Progenitor cell of endocrine pancreas (in vitro differentiated cells): ENCODE measurements at regions not wholly inside any gene's neighbourhood (a gene's known extent, or its start where the extent isn't known, plus 50 kb on each side); places are given as distances from the start of the nearest gene placed in this dataset.

Source experiments
- DNase-seq: peaks from one replicate; pipeline ENCODE4 v3.0.0; 2021; ENCODE audit warnings: low spot score; ENCODE audit not compliant: unreplicated experiment
- H3K27ac Mint-ChIP-seq: 2 replicates; pipeline ENCODE4 v1.8.0; 2021; ENCODE audit warnings: mild to moderate bottlenecking, moderate library complexity, mixed read lengths
- H3K27me3 Mint-ChIP-seq: 2 replicates; pipeline ENCODE4 v1.8.0; 2021; ENCODE audit warnings: mixed read lengths
- H3K36me3 Mint-ChIP-seq: 2 replicates; pipeline ENCODE4 v1.8.0; 2022; ENCODE audit warnings: mixed read lengths; ENCODE audit not compliant: insufficient read depth
- H3K4me1 Mint-ChIP-seq: 2 replicates; pipeline ENCODE4 v1.8.0; 2021; ENCODE audit warnings: low read depth, mixed read lengths
- H3K4me3 Mint-ChIP-seq: 2 replicates; pipeline ENCODE4 v1.8.0; 2021; ENCODE audit warnings: low read depth, mild to moderate bottlenecking, moderate library complexity, mixed read lengths
- H3K9me3 Mint-ChIP-seq: 2 replicates; pipeline ENCODE4 v1.8.0; 2021; ENCODE audit warnings: low read depth, mixed read lengths
- TF ChIP-seq, protein P1 (sequence below): fragments of 200-600 bp; sonication (generic); IDR thresholded peaks from one replicate; pipeline ENCODE4 v1.5.0; 2021; ENCODE audit warnings: antibody characterized with exemption, mild to moderate bottlenecking; ENCODE audit not compliant: unreplicated experiment

DNA sequence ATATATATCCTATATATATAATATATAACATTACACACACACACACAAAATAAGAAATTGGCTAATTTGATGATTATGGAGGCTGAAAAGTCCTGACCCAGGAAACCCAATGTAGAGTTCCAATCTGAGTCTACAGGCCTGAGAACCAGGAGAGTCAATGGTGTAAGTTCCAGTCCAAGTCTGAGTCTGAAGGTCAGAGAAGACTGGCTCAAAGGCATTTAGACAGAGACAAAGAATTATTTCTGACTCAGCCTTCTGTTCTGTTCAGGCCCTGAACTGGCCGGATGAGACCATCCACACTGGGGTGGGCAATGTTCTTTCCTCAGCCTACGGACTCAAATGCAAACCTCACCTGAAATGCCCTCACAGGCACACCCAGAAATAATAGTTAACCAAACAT lies 60.6 kb upstream of the STX18 start:
- TF ChIP-seq, protein P1, sequence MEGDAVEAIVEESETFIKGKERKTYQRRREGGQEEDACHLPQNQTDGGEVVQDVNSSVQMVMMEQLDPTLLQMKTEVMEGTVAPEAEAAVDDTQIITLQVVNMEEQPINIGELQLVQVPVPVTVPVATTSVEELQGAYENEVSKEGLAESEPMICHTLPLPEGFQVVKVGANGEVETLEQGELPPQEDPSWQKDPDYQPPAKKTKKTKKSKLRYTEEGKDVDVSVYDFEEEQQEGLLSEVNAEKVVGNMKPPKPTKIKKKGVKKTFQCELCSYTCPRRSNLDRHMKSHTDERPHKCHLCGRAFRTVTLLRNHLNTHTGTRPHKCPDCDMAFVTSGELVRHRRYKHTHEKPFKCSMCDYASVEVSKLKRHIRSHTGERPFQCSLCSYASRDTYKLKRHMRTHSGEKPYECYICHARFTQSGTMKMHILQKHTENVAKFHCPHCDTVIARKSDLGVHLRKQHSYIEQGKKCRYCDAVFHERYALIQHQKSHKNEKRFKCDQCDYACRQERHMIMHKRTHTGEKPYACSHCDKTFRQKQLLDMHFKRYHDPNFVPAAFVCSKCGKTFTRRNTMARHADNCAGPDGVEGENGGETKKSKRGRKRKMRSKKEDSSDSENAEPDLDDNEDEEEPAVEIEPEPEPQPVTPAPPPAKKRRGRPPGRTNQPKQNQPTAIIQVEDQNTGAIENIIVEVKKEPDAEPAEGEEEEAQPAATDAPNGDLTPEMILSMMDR, result no peak
- Mint-ChIP-seq H3K27ac (no peak overlapping the region), H3K9me3 (no peaks in the 10 kb centered on the region), H3K27me3 (no peaks in the 10 kb centered on the region), H3K4me1 (no peaks in the 10 kb centered on the region), H3K4me3 (no peak overlapping the region), H3K36me3 (peaks cover 1% of the 10 kb centered on the region)
- DNase-seq, result no peak

DNA sequence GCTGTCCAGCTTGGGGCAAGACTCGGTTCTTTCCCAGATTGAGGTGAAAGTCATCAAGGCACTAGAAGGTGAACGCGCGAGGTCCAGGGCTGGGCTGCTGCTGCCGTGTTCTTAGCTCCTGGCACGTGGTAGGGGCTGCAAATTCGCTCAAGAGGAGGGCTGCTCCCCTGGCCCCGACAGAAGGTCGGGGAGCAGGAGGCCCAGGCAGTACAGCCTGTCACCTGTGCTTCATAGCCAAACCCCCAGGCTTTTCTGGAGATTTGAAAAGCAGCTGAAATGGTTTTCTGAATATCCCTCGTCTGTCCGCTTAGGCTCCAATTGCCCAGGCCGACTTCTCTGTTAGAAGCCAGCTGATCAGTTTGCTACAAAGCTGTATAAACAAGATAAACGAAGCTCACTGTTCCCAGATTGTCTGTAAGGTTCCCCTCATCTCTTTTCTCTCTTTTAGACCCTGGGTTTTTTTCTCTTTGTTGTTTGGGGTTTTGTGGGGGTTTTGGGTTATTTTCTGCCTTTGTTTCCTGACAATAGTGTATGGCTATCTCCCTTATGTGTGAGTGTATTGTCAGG lies 60.0 kb upstream of the STX18 start:
- no peak for DNase-seq
- Mint-ChIP-seq H3K9me3 (no peaks in the 10 kb centered on the region), H3K27ac (no peak overlapping the region), H3K4me3 (no peak overlapping the region), H3K4me1 (no peaks in the 10 kb centered on the region), H3K27me3 (no peaks in the 10 kb centered on the region), H3K36me3 (peaks cover 1% of the 10 kb centered on the region)
- TF ChIP-seq, protein P1, result no peak

DNA sequence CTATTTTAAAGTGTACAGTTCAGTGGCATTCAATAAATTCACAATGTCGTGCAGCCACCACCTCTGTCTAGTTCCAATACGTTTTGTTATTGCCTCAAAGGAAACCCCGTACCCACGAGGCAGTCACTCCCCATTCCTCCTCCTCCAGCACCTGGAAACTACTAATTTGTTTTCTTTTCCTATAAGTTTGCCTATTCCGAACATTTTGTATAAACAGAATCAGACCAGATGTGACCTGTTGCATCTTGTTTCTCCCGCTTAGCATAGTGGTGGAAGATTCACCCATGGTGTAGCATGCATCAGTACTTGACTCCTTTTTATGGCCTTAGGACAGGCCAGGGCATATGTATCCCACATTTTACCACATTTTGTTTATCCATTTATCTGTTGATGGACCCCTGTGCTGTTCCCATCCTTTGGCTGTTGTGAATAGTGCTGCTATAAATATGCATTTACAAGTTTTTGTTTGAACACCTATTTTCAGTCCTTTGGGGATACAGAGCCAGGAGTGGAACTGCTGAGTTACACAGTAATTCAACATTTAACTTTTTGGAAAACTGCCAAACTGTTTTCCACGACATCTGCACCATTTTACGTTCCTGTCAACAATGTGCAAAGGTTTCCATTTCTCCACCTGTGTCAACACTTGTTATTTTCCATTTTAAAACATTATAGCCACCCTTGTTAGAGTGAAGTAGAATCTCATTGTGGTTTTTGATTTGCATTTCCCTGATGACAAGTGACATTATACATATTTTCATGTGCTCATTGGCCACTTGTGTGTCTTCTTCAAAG lies 57.8 kb upstream of the STX18 start:
- Mint-ChIP-seq H3K9me3 (peaks cover 3% of the 10 kb centered on the region), H3K4me1 (no peaks in the 10 kb centered on the region), H3K27me3 (no peaks in the 10 kb centered on the region), H3K27ac (no peak overlapping the region), H3K4me3 (no peak overlapping the region), H3K36me3 (peaks cover 7% of the 10 kb centered on the region)
- TF ChIP-seq, protein P1, result no peak
- DNase-seq, result no peak

DNA sequence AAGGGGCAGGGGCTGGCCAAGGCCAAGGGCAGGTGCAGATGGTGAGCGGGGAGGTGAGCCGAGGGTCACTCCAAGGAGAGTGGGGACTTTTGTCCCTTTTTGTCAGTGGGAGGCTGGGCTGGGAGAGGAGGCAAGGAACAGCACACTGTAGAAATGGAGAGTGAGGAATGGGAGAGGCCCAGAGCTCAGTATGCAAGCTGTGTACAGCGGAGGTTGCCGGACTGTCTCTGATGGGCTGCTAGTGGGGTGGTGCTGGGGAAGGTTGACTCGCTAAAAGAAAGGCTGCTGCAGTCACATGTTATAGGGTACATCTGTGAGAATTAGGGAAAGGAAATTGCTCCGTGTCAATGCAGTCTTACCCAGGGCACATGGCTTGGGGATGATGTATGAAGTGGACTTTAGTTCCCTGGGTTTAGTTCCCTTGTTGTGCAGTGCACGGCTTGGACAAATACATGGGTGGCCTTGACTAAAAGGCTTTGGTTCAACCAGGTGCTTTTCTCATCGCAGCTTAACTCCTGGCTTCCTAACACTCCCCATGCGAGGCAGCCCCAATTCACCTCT lies 57.1 kb upstream of the STX18 start:
- peaks cover 9% of the 10 kb centered on the region for H3K36me3 Mint-ChIP-seq
- TF ChIP-seq, protein P1, result no peak
- H3K4me3 Mint-ChIP-seq, result no peak overlapping the region
- H3K9me3 Mint-ChIP-seq, result peaks cover 6% of the 10 kb centered on the region
- DNase-seq, result no peak
- no peaks in the 10 kb centered on the region for H3K4me1 Mint-ChIP-seq
- no peaks in the 10 kb centered on the region for H3K27me3 Mint-ChIP-seq
- H3K27ac Mint-ChIP-seq, result no peak overlapping the region

DNA sequence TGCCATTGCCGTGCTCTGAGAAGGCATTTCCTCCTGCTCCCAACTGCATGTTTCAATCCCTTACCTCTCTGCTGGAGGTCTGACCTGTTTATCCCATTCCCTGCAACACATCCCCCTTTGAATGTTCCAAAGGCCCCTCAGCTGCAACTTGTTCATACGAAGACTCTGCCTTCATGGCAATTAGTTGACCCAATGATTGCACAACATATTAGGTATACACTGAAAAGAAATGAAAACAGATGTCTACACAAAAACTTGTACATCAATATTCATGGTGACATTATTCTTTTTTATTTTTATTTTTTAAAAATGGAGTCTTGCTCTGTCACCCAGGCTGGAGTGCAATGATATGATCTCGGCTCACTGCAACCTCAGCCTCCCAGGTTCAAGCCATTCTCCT lies 54.9 kb upstream of the STX18 start:
- TF ChIP-seq, protein P1, result no peak
- Mint-ChIP-seq H3K36me3 (peaks cover 9% of the 10 kb centered on the region), H3K27ac (no peak overlapping the region), H3K27me3 (no peaks in the 10 kb centered on the region), H3K4me3 (no peak overlapping the region), H3K4me1 (no peaks in the 10 kb centered on the region), H3K9me3 (peaks cover 6% of the 10 kb centered on the region)
- DNase-seq, result no peak
